Endothelial cell of umbilical vein (primary cell): ENCODE measurements at regions not wholly inside any gene's neighbourhood (a gene's known extent, or its start where the extent isn't known, plus 50 kb on each side); places are given as distances from the start of the nearest gene placed in this dataset.

Source experiments
- BruUV-seq: library from RNA; stranded (reverse); fragments of 400-500 nt; replicated peaks from 2 replicates; lab custom pipeline; 2021; lab: Mats Ljungman, UMichigan
- CTCF ChIA-PET: fragments of 300-600, 350-600 bp; sonication (Branson Sonifier 250); formaldehyde crosslinking; loops from one replicate; lab custom pipeline; 2021; ENCODE audit warnings: antibody characterized with exemption, inconsistent platforms; lab: Charles Lee
- POLR2A ChIA-PET: fragments of 300-600, 350-600 bp; sonication (Branson Sonifier 250); formaldehyde crosslinking; loops from one replicate; lab custom pipeline; 2021; ENCODE audit warnings: antibody characterized with exemption, inconsistent platforms; lab: Charles Lee
- DNase-seq: peaks from one replicate; pipeline ENCODE4 v3.0.0-alpha.2; 2011; ENCODE audit warnings: low read depth, low spot score
- FAIRE-seq: peaks from 2 replicates; lab custom pipeline; 2011; peaks lifted over from hg19 to GRCh38; lab: Jason Lieb, UNC
- H2AFZ ChIP-seq: 2 replicates; pipeline ENCODE4 v1.6.0; 2012; ENCODE audit warnings: low read depth, low read length, control low read depth, inconsistent platforms
- H3K27ac ChIP-seq: 2 replicates; pipeline ENCODE4 v1.5.1; 2011; ENCODE audit warnings: low read depth, mild to moderate bottlenecking, control low read depth, low read length, moderate library complexity; ENCODE audit not compliant: insufficient read depth
- H3K27me3 ChIP-seq, 2 experiments: 2 replicates each; pipeline versions ENCODE4 v1.6.0 to v1.6.1; 2011; ENCODE audit warnings: low read length in 2 of 2, mixed read lengths in 1 of 2; ENCODE audit not compliant: control insufficient read depth in 2 of 2, insufficient read depth in 2 of 2
- H3K36me3 ChIP-seq, 2 experiments: 2 replicates in 1 of 2; 3 replicates in 1 of 2; pipeline ENCODE4 v1.5.1; 2011; ENCODE audit warnings: low read length in 2 of 2, mild to moderate bottlenecking in 1 of 2, moderate library complexity in 1 of 2; ENCODE audit not compliant: control insufficient read depth in 2 of 2, insufficient read depth in 2 of 2; ENCODE audit errors: extremely low read depth in 1 of 2
- H3K4me1 ChIP-seq: 3 replicates; pipeline ENCODE4 v1.5.1; 2011; ENCODE audit warnings: mild to moderate bottlenecking, low read length; ENCODE audit not compliant: control insufficient read depth, insufficient read depth; ENCODE audit errors: extremely low read depth
- H3K4me2 ChIP-seq: 2 replicates; pipeline ENCODE4 v1.6.1; 2011; ENCODE audit warnings: low read length, control low read depth, mixed read lengths; ENCODE audit not compliant: insufficient read depth
- H3K4me3 ChIP-seq, 3 experiments: fragments of 200-600 bp in 1 of 3; sonication (generic), shearing (Covaris generic) in 1 of 3; replicated peaks in 1 of 3; 2 replicates each; pipeline ENCODE4 v1.5.1; 2011 to 2016; ENCODE audit warnings: control low read depth in 3 of 3, low read length in 3 of 3, mild to moderate bottlenecking in 2 of 3, inconsistent platforms in 1 of 3, low read depth in 1 of 3, moderate library complexity in 1 of 3; ENCODE audit not compliant: insufficient read depth in 1 of 3
- H3K79me2 ChIP-seq: 2 replicates; pipeline ENCODE4 v1.6.0; 2012; ENCODE audit warnings: low read length, inconsistent platforms; ENCODE audit not compliant: control insufficient read depth, insufficient read depth
- H3K9ac ChIP-seq: replicated peaks from 2 replicates; pipeline ENCODE3; 2011; ENCODE audit warnings: low read length, control low read depth; ENCODE audit not compliant: insufficient read depth; ENCODE audit errors: extremely low read depth
- H3K9me1 ChIP-seq: replicated peaks from 3 replicates; pipeline ENCODE4 v1.6.0; 2011; ENCODE audit warnings: mild to moderate bottlenecking, low read length; ENCODE audit not compliant: control insufficient read depth, insufficient read depth; ENCODE audit errors: extremely low read depth
- H3K9me3 ChIP-seq: replicated peaks from 2 replicates; pipeline ENCODE4 v1.5.1; 2012; ENCODE audit warnings: low read length, inconsistent platforms; ENCODE audit not compliant: control insufficient read depth, insufficient read depth
- H4K20me1 ChIP-seq: replicated peaks from 2 replicates; pipeline ENCODE3; 2011; ENCODE audit warnings: mild to moderate bottlenecking, low read length; ENCODE audit not compliant: control insufficient read depth, insufficient read depth; ENCODE audit errors: extremely low read depth
- CTCF ChIP-seq, 2 donors: IDR thresholded peaks; 1 replicate in 1 of 2; 2 replicates in 1 of 2; pipeline ENCODE4 v1.5.1; 2011; ENCODE audit warnings: low read length in 2 of 2, mild to moderate bottlenecking in 2 of 2, moderate library complexity in 2 of 2, control low read depth in 1 of 2, inconsistent platforms in 1 of 2, low read depth in 1 of 2; ENCODE audit not compliant: insufficient read depth in 1 of 2; ENCODE audit errors: extremely low read depth in 1 of 2
- EZH2 ChIP-seq: IDR thresholded peaks from 2 replicates; pipeline ENCODE4 v1.6.1; 2012; ENCODE audit warnings: borderline replicate concordance, low read depth, mild to moderate bottlenecking, moderate library complexity, low read length, inconsistent platforms; ENCODE audit not compliant: severe bottlenecking
- FOS ChIP-seq: IDR thresholded peaks from 2 replicates; pipeline ENCODE4 v1.6.1; 2011; ENCODE audit warnings: mild to moderate bottlenecking, low read length, moderate library complexity, borderline replicate concordance; ENCODE audit not compliant: insufficient read depth
- GATA2 ChIP-seq: IDR thresholded peaks from 2 replicates; pipeline ENCODE4 v1.7.0; 2011; ENCODE audit warnings: low read depth, mild to moderate bottlenecking, moderate library complexity, mixed read lengths, low read length; ENCODE audit not compliant: insufficient read length, insufficient read depth
- JUN ChIP-seq: IDR thresholded peaks from 2 replicates; pipeline ENCODE4 v1.6.1; 2011; ENCODE audit warnings: borderline replicate concordance, low read depth; ENCODE audit not compliant: insufficient read length, insufficient read depth
- MAX ChIP-seq: IDR thresholded peaks from 2 replicates; pipeline ENCODE4 v1.6.1; 2011; ENCODE audit not compliant: insufficient read depth, insufficient read length
- MYC ChIP-seq: IDR thresholded peaks from one replicate; pipeline ENCODE4 v1.6.1; 2011; ENCODE audit warnings: mild to moderate bottlenecking, low read depth, low read length
- POLR2A ChIP-seq: IDR thresholded peaks from 2 replicates; pipeline ENCODE4 v1.6.1; 2012; ENCODE audit warnings: low read depth, mild to moderate bottlenecking, control low read depth, low read length
- POLR2AphosphoS5 ChIP-seq: IDR thresholded peaks from 2 replicates; pipeline ENCODE4 v1.6.1; 2012; ENCODE audit warnings: low read depth, mild to moderate bottlenecking, control low read depth, low read length, moderate library complexity; ENCODE audit not compliant: insufficient read depth
- dilution Hi-C: fragments of 300-500 bp; cut with MboI; formaldehyde crosslinking; loops from one replicate; pipeline ENCODE4 v1.15.0; 2019; ENCODE audit warnings: low sequenced_read_pairs; ENCODE audit not compliant: extremely low pct_ligation_motif_present
- intact Hi-C: fragments of 100-400 bp; cut with micrococcal nuclease; formaldehyde crosslinking; loops from one replicate; pipeline ENCODE4 v1.10.0; 2022

GRCh38 chr11:34566736-34567135, 53.1 kb upstream of the ELF5 start:
- Histone ChIP-seq H3K4me3 (no peak overlapping the region), H3K4me2 (no peak overlapping the region), H3K27ac (no peak overlapping the region), H3K9ac (no peak overlapping the region), H3K9me1 (no peaks in the 10 kb centered on the region), H3K9me3 (no peaks in the 10 kb centered on the region), H3K36me3 (no peaks in the 10 kb centered on the region), H3K4me1 (no peaks in the 10 kb centered on the region), H3K27me3 (peaks cover 0 to 6% of the 10 kb centered on the region in 2 experiments), H3K79me2 (no peaks in the 10 kb centered on the region), H2AFZ (no peak overlapping the region), H4K20me1 (no peaks in the 10 kb centered on the region)
- DNase-seq (no peak), FAIRE-seq (no peak)
- CTCF ChIA-PET: interaction anchor here (1.4 to 1.7 kb wide), 2 partner anchors 19 to 53 kb away, joined by 3 to 6 read pairs; partner anchors contain the start of gene ELF5
- POLR2A ChIA-PET: no interaction called here
- no TSS peak for BruUV-seq
- TF ChIP-seq POLR2A (no peak), GATA2 (no peak), CTCF (IDR thresholded peaks at IDR 0.05; ENCODE audit: extremely low read depth in 1 of 2, insufficient read depth in 1 of 2, low read depth in 1 of 2, low read length in 2 of 2) (no peak), EZH2 (no peak), MYC (no peak), POLR2AphosphoS5 (no peak), FOS (no peak), JUN (no peak), MAX (no peak)
- intact Hi-C loops (no loop called here), dilution Hi-C loops (no loop called here)
